ENCODE measurements at regions not wholly inside any gene's neighbourhood (a gene's known extent, or its start where the extent isn't known, plus 50 kb on each side); places are given as distances from the start of the nearest gene placed in this dataset.
"Not testable (repeated sequence)": the region's sequence is repeated elsewhere in the genome, so short reads cannot be mapped to it uniquely, and the experiment has no call there.

DNA sequence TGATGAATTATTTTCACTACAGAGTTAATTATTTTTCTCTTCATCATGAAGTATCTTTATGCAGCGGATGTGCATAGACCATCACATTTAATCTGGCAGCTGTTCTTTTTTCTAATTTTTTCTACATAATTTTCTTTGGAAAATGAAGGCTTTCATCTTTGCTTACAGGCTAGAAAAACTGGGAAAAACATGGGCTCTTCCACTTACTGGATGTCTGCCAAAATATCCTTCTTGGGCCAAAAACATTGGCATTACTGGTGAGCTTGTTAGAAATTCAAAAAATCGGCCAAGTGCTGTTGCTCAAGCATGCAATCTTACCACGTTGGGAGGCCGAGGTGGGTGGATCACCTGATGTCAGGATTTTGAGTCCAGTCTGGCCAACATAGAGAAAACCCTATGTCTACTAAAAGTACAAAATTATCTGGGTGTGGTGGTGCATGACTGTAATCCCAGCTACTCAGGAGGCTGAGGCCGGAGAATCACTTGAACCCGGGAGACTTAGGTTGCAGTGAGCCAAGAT is 176.8 kb downstream of the ZNF737 start:
- DNase-seq (ENCODE audit: low read depth in 1 of 2, low spot score in 1 of 2): no peak

- DNase-seq (ENCODE audit: low read depth in 1 of 2, low spot score in 1 of 2): no peak
Measured at GRCh38 chr19:20385061-20385460, 180.5 kb downstream of the ZNF737 start.

GRCh38 chr19:20371911-20372310 is 193.7 kb downstream of the ZNF737 start:
- no peak for DNase-seq (ENCODE audit: low read depth in 1 of 2, low spot score in 1 of 2)

DNA sequence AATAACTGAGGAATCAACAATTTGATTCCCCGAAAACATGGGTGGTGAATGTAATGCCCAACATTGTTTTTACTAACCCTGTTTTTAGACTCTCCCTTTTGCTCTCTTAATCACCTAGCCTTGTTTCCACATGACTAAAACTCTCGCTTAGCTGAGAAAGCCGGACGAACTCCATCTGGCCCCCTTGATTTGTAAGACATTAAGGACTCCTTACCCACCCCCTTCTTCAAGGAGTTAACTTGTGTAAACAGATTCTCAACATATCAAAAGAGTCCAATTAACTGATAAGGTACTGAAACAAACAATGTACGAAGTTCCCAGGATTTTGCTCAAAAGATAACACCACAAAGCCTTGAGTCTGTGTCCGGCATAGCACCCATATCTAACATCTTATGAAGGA is 194.3 kb downstream of the ZNF737 start:
- DNase-seq (ENCODE audit: low read depth in 1 of 2, low spot score in 1 of 2): not testable (repeated sequence)

DNA sequence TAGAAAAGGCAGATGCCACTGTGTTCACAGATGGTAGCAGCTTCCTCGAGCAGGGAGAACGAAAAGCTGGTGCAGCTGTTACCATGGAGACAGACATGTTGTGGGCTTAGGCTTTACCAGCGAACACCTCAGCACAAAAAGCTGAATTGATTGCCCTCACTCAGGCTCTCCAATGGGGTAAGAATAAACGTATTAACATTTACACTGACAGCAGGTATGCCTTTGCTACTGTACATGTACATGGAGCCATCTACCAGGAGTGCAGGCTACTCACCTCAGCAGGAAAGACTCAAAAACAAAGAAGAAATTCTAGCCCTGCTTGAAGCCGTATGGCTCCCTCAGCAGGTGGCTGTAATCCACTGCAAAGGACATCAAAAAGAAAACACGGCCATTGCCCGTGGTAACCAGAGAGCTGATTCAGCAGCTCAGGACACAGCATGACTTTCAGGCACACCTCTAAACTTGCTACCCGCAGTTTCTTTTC is 197.7 kb downstream of the ZNF737 start:
- no peak for DNase-seq (ENCODE audit: low read depth in 1 of 2, low spot score in 1 of 2)

GRCh38 chr19:20365146-20365545 is 198.1 kb downstream of the ZNF486 start:
- DNase-seq (ENCODE audit: low read depth in 1 of 2, low spot score in 1 of 2): no peak

DNA sequence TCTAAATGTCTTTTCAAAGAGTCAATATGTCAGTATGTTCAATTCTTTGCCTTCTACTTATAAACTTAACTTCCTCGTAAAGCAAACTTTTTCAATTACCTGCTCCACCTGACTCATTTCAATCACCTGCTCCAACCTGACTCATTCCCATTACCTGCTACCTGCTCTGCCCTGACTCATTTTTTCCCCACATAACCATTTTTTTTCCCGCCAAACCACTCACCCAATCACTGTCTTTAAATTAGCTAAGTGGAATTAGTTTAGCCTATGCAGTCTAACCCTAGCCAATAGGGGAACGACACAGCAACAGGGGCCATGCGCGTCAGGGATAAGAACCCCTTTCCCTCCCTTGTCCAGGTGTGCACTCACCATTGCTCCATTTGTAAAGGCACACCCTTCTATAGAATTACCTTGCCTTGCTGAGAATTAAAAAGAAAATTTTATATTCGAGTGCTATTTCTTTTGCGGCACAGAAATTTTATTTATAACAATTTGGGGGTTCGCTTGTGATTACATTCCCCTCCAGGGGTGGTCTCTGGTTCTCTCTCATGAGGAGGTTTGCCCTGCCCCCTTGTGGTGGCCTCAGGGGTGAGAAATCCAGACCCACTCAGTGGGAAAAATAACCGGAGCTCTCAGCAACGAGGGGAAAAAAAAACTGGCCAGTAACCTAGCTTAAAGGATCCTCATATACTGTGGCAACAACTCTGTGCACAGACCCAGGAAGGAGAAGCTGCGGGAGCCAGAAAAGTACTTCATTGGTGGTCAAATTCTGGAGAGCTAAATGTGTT is 193.1 kb downstream of the ZNF486 start:
- DNase-seq (ENCODE audit: low read depth in 1 of 2, low spot score in 1 of 2): no peak

DNA sequence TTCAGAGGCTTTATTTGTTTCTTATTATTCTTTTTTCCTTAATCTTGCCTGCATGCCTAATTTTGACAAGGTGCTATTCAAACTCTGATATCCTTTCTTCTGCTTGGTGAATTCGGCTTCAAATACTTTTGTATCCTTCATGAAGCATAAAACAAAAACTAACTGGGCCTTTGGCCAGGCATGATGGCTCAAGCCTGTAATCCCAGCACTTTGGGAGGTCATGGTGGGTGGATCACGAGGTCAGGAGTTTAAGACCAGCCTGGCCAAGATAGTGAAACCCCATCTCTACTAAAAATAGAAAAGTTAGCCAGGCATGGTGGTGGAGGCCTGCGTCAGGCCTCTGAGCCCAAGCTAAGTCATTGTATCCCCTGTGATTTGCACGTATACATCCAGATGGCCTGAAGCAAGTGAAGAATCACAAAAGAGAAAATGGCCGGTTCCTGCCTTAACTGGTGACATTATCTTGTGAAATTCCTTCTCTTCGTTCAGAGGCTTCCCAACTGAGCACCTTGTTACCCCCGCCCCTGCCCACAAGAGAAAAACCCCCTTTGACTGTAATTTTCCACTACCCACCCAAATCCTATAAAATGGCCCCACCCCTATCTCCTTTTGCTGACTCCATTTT is 191.9 kb downstream of the ZNF486 start:
- not testable (repeated sequence) for DNase-seq (ENCODE audit: low read depth in 1 of 2, low spot score in 1 of 2)

GRCh38 chr19:20357921-20358320 is 190.9 kb downstream of the ZNF486 start:
- DNase-seq (ENCODE audit: low read depth in 1 of 2, low spot score in 1 of 2): no peak

DNA sequence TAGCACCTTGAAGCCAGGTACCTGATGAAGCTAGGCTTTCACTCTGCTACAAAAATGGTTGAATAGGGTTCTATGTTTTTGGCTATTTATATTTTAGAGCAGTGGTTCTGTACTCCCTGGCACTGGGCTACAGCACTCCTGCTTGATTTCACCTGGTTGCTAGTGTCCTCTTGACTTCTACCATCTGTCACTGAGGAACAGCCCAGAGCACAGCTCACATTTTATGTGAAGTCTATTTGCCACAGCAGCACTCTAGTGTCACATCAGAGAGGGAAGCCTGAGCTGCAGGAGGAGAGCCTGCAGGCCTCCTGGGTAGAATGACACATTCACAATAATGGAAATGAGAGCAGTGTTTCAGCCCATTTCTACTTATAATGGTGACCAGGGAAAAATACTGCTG is 184.2 kb downstream of the ZNF486 start:
- DNase-seq (ENCODE audit: low read depth in 1 of 2, low spot score in 1 of 2): no peak

GRCh38 chr19:20349206-20349605 is 182.2 kb downstream of the ZNF486 start:
- DNase-seq (ENCODE audit: low read depth in 1 of 2, low spot score in 1 of 2): no peak

- no peak for DNase-seq (ENCODE audit: low read depth in 1 of 2, low spot score in 1 of 2)
Measured at GRCh38 chr19:20339444-20339843, 172.4 kb downstream of the ZNF486 start.

GRCh38 chr19:20334760-20335159 is 167.7 kb downstream of the ZNF486 start:
- no peak for DNase-seq (ENCODE audit: low read depth in 1 of 2, low spot score in 1 of 2)

DNA sequence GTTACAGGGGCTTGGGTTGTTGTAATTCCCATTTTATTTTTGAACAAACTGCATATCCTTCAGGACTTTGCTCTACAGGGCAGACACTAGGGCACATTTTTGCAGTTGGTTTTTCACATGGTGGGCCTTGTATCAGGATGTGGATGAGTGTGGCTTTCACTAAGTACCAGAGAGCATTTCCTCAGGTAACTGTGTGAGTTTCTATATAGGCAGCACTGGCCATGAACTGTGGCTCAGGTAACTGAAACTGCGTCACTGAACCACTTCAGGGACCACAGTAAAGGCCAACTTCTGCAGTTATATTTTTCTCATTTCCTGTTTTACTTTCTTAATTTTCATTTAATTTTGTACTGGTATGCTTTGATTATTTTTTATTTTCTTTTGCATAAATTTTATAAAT is 166.5 kb downstream of the ZNF486 start:
- no peak for DNase-seq (ENCODE audit: low read depth in 1 of 2, low spot score in 1 of 2)

- no peak for DNase-seq (ENCODE audit: low read depth in 1 of 2, low spot score in 1 of 2)
Measured at GRCh38 chr19:20325151-20325550, 158.1 kb downstream of the ZNF486 start.

DNA sequence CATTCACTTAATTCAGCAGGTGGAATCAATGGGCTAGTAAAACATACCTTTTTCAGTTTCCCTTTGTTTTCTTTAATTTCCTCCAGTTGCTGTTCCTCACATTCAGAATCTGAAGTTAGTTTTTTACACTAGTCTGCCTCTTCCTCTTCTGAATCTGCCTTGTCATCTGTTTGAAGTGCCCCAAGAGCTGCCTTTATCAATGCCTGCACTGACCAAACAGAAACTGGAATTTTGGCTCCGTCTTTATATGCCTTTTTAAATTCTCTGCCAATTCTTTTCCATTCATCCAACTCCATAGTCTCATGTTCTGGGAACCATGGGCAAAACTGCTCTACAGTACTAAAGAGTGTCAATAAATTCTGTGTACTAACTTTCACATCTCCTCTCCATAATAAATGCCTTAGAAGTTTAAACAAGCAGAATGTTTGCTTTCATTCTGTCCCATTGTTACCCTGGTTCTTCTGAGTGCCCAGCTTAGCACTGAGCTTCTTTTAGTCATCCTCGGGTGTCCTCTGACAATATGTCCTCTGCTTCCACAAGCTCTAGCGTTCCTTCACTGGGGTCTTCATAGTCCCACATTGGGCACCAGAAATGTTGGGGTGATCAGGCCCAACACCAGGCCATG is 154.2 kb downstream of the ZNF486 start:
- DNase-seq (ENCODE audit: low read depth in 1 of 2, low spot score in 1 of 2): no peak

DNA sequence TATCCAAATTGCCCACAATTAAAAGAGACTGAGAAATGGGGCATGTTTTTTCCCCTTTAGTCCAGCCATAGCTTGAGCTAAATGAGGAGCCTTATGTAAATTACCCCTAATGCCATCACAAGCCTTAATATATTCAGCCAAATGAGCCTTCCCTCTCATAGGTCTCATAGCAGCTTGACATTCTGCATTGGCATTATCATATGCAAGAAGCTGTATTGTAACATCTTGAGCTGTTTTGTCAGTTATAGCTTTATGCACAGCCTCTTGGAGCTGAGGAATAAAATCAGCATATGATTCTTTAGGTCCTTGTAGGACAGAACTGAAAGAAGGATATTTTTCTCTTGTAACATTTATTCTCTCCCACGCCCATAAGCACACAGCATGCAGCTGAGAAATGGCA is 153.2 kb downstream of the ZNF486 start:
- DNase-seq (ENCODE audit: low read depth in 1 of 2, low spot score in 1 of 2): no peak

DNA sequence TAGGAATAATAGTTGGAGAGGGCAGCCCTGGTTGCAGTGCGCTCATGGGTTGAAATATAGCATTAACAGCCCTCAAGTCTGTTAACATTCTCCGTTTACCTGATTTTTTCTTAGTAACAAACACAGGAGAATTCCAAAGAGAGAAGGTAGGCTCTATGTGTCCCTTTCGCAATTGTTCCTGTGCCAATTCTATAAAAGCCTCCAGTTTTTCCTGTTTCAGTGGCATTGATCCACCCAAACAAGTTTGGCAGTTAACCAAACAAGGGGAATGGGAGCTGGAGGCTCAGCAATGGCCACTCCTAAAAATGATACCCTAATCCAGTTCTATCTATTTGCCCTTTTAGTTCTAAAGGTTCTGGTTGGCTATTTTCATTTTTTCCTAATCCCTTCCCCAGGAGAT is 151.6 kb downstream of the ZNF486 start:
- no peak for DNase-seq (ENCODE audit: low read depth in 1 of 2, low spot score in 1 of 2)

DNA sequence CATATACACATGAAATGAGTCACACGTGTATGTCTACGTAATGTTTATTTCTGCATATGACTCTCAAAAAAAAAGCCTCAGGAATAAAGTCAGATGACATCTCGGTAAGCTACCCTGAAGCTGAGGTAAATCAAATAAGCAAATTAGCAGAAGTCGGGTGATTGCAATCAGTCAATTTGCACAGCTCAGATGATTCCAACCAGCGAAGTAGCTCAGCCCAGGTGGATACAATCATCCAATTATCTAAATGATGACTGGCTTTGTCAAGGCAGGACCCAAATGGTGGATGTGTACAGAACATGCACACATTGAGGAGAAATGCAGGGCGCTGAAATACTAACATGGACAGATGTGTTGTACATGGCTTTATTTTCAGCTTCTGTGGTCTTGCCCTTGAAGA is 148.5 kb downstream of the ZNF486 start:
- DNase-seq (ENCODE audit: low read depth in 1 of 2, low spot score in 1 of 2): no peak

DNA sequence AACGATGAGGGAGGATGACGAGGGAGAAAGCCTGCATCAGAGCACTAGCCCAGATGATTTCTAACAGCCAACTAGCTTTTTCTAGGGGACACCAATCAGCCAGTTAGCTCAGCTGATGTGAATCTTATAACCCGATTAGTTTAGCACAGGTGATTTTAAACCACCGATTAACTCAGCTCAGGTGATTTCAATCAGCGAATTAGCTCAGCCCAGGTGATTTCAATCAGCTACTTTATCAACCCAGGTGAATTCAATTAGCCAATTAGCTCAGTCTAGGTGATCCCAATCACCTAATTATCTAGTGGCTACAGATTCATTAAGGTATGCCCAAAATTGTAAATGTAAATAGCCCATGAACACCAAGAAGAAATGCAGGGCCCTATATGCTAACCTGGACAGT is 146.9 kb downstream of the ZNF486 start:
- DNase-seq (ENCODE audit: low read depth in 1 of 2, low spot score in 1 of 2): no peak

- no peak for DNase-seq (ENCODE audit: low read depth in 1 of 2, low spot score in 1 of 2)
Measured at GRCh38 chr19:20307127-20307526, 140.1 kb downstream of the ZNF486 start.

GRCh38 chr19:20296314-20296713 is 129.3 kb downstream of the ZNF486 start:
- not testable (repeated sequence) for DNase-seq (ENCODE audit: low read depth in 1 of 2, low spot score in 1 of 2)

Measured in stimulated activated CD4-positive, alpha-beta T cell treated with anti-CD3 and anti-CD28 coated beads, Interleukin-15, amount 100 ng/mL, for 1 hour (primary cell).